Inflammatory macrophage treated with lipopolysaccharide for 1 hour (primary cell): ENCODE measurements at regions not wholly inside any gene's neighbourhood (a gene's known extent, or its start where the extent isn't known, plus 50 kb on each side); places are given as distances from the start of the nearest gene placed in this dataset.
A peak's percentile ranks its signal among the peaks of the same experiment; 100 is the strongest.

Experiments used
- DNase-seq, 2 donors: peaks; one replicate each; pipeline ENCODE4 v3.0.0-alpha.2; 2020 to 2022

GRCh38 chr6:156347656-156348055, 429.5 kb upstream of the ARID1B start:
- peak in 1 of 2 donors; percentile 13 for DNase-seq

DNA sequence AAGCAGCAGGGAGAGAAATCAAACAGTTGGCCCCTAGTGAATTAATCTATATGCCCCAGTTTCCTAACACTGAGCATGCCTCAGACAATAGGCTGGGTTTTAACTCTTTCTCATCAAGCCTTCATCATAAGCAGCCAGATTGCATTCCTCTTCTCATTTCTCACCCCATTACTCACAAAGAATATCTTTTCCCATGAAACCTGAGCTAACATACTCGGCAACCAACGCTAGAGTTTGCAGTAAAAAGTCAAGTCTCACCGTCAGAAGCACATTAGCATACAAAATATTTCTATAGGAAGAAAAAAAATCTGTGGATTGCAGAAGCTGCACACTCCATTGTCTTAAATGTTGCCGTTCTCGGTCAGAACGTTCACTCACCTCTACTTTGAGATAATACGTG, 429.9 kb upstream of the ARID1B start:
- no peak for DNase-seq

GRCh38 chr6:156345700-156346099, 431.5 kb upstream of the ARID1B start:
- no peak for DNase-seq

DNA sequence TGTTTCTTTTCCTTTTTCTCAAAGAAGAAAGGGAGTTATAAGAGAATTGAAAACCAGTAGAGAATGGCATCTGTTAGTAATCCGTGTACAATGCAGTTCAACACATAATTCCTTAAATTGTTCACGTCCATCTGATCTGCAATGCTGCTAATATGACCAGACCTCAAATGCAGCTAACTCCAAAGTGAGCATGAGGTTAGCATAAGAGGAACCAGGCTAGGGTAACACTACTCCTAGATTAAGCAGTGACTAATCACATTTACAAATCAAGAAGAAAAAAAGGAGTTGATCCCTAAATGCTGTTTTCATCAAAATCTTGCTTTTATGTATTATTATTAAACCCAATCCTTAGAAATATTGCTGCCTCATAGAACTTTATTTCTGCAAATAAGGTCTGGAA, 432.7 kb upstream of the ARID1B start:
- no peak for DNase-seq

GRCh38 chr6:156337801-156338200, 439.4 kb upstream of the ARID1B start:
- DNase-seq, result no peak

GRCh38 chr6:156336733-156337132, 440.4 kb upstream of the ARID1B start:
- DNase-seq, result no peak

- DNase-seq, result no peak
Observed at GRCh38 chr6:156336089-156336488, 441.1 kb upstream of the ARID1B start.

DNA sequence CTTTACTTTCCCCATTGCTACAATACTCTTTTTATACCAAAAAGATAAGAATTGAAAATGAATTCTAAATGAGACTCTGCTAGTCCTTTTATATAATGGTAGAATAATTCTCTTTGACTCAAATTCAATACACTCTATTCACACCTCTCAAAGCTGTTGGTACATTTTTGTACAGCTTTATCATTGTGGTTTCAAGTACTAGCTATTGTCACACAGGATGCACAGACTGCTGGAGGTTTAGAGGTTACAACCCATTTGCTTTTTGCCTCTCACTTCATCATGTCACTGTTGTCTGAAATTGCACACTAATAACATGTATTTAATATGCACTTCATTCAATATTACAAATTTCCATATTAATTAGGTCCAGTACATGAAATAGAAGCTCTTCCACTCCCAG, 442.2 kb upstream of the ARID1B start:
- no peak for DNase-seq

GRCh38 chr6:156319707-156320106, 457.5 kb upstream of the ARID1B start:
- no peak for DNase-seq

- no peak for DNase-seq
Observed at GRCh38 chr6:156316583-156317125, 460.5 kb upstream of the ARID1B start.

GRCh38 chr6:156315146-156315545, 462.0 kb upstream of the ARID1B start:
- DNase-seq, result no peak

- peak; percentile 13 to 15 for DNase-seq
Observed at GRCh38 chr6:156313037-156313436, 464.1 kb upstream of the ARID1B start.

- DNase-seq, result no peak
Observed at GRCh38 chr6:156311291-156311690, 465.9 kb upstream of the ARID1B start.

DNA sequence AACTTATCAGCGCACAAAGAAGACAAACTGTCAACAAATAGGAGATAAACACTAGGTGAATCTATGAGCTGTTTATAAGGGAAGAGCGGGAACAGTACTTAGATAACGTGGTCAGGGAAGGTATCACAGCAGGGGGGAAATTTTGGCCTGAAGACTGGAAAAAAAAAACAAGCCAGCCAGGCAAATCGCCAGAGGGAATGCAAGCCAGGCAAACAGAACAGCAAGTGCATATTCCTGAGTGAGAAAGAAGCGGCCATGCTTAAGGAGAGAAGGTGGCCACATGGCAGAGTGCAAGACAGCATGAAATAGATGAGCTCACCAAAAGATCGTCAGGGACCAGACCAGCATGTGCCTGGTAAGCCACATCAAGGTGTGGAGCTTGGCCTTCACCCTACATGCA, 466.5 kb upstream of the ARID1B start:
- no peak for DNase-seq

DNA sequence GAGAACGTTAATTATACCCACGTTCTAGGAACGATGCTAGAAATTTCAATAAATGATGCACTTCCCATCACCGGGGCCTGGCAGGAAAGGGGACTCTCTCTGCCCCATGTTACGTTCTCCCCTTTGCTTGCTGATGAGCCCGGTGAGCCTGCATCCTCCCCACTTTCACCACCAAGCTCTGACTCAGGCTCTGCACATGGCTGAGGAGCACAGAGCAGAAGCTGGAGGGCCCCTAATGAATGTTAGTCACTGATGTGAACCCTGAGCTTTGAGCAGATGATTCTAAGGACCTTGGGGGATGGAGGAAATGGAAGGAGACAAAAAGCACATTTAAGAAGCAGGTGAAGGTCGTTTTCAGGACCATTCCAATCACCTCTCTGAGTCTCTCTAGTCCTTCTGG, 468.2 kb upstream of the ARID1B start:
- no peak for DNase-seq

- no peak for DNase-seq
Observed at GRCh38 chr6:156308604-156309003, 468.6 kb upstream of the ARID1B start.

GRCh38 chr6:156306531-156306930, 470.6 kb upstream of the ARID1B start:
- peak; percentile 37 to 82 for DNase-seq

DNA sequence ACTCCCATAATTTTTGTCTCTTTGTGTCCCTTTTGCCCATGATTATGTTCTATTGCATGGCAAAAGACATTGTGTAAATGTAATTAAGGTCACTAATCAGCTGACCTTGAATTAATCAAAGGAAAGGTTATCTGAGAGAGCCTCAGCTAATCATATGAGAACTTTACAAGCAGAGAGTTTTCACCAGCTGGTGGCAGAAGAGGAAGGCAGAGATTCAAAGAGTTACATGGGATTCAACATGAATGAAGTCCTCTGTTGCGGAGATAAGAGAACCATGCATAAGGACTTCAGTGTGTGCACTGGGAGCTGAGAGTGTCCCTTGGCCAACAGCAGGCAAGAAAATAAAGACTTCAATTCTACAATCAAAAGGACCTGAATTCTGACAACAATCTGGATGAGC, 494.1 kb upstream of the ARID1B start:
- DNase-seq, result no peak

DNA sequence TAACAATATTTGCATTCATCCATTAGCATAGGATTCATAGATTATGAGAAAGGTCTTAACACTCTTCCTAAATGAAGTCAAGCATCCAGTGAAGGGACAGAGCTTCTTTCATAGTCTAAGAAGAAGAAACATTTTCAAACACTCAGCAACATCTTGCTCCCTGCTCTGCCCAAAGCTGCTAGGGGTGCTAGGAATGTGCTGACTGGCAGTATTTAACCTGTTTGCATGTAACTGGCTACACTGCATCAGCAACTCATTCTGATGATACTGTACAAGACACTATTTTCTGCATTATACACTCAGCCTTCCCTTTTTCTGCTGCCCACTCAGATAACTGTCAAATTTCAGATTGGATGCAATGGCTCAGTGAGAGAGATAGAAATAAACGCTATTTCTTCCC, 495.1 kb upstream of the ARID1B start:
- no peak for DNase-seq

DNA sequence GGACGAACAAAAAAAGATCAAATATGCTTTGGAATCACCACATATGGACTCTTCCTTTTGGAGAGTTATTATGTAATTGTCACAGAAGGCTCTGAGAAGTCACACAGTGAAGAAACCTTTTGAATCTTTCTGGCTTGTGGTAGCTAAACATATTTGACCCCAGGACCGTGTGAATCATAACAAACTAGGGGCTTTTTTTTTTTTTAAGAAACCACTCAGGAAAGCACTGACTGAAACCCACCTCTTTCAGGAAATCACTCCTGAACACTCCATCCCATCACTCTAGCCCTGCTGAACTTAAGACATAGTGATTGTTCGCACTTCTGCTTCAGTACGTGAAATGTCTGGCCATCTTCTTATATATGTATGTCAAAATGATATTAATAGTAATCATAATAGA, 495.9 kb upstream of the ARID1B start:
- DNase-seq, result no peak

GRCh38 chr6:156280065-156280464, 497.1 kb upstream of the ARID1B start:
- no peak for DNase-seq

- peak in 1 of 2 donors; percentile 3 for DNase-seq
Observed at GRCh38 chr6:156279261-156279969, 497.8 kb upstream of the ARID1B start.

DNA sequence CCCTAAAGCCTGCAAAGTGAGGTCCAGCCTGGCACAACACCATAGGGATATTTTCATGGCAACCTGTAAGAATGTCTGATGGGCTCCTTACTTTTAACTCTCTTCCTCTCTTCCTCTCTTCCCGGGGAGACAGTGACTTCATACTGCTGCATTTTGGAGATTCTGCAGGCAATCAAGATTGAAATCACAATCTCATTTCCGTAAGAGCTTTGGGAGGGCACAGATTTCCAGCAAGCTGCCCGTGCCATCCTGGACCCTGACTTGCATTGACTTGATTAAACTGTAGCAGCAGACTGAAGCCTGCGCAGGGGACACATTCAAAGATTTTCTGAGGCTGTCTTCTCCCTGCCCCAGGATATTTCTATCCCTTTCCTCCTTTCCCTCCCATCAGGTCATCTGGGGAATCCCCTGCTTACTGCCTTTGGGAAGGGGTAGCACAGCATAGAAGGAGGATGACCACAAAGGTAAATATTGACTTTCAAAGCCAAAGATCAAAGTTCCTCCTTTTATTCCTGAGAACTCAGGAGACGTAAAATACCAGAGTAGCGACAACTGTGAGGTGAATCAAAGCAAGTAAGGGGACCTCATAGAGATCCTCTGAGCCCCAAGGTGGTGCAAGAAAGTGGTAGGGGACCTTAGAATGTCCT, 504.0 kb upstream of the ARID1B start:
- no peak for DNase-seq

- no peak for DNase-seq
Observed at GRCh38 chr6:156269751-156270369, 507.3 kb upstream of the ARID1B start.
